HG03175 (cell line): ENCODE measurements at regions not wholly inside any gene's neighbourhood (a gene's known extent, or its start where the extent isn't known, plus 50 kb on each side); places are given as distances from the start of the nearest gene placed in this dataset.

ENCODE experiments used
- ATAC-seq: cut with Tn5 transposase; IDR thresholded peaks from one replicate; pipeline ENCODE4 v1.9.1; 2021; ENCODE audit warnings: mild to moderate bottlenecking, moderate library complexity; ENCODE audit not compliant: unreplicated experiment

DNA sequence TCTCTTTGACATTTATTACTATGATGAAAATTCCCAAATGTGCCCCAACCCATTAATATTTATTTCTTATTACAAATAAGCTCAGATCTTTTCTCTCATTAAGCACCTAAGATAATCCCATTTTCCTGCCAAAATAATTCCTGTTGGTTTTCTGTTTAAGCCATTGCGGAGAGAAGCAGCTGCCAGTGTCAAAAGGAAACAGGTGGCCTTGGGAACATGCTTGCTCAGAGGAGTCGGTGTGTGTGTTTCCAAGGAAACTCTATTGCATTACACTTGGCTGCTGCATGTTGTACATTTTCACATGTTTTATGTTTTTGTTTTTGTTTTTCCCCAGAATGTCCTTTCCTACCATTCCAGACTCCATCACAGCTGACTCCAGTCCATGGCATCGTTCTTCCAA, 56.4 kb downstream of the CD24 start:
- no peak for ATAC-seq

- ATAC-seq, result no peak
Observed at GRCh38 chr6:106916891-106917290, 57.6 kb downstream of the CD24 start.

GRCh38 chr6:106913676-106914280, 60.8 kb downstream of the CD24 start:
- ATAC-seq, result no peak

- ATAC-seq, result no peak
Observed at GRCh38 chr6:106913111-106913510, 61.4 kb downstream of the CD24 start.

- no peak for ATAC-seq
Observed at GRCh38 chr6:106912091-106912490, 62.4 kb downstream of the CD24 start.

GRCh38 chr6:106910999-106911949, 63.3 kb downstream of the CD24 start:
- ATAC-seq, result no peak

DNA sequence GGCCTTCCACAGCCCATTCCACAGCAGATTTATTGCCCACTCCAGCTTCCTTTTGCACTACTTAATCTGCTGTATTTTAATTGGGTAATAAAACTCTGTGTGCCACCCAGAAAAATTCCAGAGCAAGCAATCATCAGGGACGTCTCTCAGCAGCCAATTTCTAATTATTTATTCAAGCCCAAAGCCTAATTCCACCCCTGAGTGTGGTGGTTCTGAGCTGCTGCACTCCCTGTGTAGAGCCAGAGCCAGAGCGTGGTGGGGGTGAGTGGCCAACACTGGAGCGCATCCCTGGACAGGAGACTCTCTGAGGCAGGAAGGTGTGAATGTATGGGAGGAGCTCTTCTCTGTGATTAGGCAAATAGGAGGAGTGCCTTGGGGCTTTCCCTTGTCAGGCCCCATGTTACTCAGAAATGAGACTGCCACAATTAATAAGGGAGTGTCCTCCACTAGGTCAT, 66.1 kb downstream of the CD24 start:
- ATAC-seq, result no peak

DNA sequence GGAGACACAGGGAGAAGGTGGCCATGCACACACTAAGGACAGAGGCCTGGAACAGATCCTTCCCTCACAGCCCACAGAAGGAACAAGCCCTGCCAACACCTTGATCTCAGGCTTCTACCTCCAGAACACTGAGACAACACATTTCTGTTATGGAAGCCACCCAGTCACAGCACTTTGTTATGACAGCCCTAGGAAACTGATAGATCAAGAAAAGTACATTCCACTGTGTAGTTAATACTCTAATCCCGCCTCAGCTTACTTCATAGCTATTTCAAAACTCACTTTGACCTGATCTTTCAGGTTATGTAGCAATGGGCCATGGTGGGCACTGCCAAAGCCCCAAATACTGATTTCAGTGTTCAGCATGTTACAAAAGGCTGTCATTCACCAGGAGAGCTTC, 66.8 kb downstream of the CD24 start:
- ATAC-seq, result no peak

DNA sequence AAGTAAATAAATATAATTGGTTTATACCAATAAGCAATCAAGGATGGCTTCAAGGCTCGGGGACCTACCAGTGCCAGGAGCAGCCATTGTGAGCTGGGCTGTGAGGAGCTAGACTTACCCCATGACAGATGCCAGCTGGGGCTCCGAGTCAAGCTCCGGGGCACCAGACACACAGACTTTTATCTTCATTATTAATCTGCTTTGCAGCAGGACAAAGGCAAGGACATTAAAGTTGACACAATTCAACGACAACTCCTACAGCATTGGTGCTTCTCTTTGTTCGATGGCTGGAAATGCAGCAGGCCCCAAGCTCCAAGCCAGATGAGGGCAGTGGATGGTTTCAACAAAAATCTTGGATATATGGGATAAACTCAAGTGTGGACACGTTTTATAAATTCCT, 68.3 kb downstream of the CD24 start:
- ATAC-seq, result no peak

- no peak for ATAC-seq
Observed at GRCh38 chr6:106903299-106903698, 71.2 kb downstream of the CD24 start.

DNA sequence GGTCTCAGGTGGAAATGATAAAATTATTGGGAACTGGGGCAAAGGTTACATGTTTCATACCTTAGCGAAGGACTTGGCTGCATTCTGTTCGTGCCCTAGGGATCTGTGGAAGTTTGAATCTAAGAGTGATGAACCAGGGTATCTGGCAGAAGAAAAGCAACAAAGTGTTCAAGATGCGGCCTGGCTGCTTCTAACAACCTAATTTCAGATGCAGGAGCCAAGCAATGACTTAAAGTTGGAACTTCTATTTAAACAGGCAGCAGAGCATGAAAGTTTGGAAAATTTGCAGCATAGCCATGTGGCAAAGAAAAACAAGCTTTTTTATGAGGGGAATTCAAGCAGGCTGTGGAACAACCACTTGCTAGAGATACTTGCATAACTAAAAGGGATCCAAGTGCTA, 73.5 kb downstream of the CD24 start:
- ATAC-seq, result no peak

DNA sequence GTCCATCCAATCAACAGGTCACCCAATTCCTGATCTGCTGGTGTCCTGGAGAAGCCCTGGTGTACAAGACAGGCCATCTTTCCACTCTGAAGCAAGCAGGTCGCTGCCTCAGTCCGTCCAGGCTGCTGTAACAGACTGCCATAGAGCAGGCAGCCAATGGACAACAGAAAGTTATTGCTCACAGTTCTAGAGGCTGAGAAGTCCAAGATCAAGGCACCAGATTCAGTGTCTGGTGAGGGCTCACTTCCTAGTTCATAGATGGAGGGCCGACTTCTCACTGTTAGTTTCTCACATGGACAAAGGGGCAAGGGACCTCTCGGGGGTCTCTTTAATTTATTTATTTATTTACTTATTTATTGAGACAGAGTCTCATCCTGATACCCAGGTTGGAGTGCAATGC, 74.8 kb downstream of the CD24 start:
- no peak for ATAC-seq

DNA sequence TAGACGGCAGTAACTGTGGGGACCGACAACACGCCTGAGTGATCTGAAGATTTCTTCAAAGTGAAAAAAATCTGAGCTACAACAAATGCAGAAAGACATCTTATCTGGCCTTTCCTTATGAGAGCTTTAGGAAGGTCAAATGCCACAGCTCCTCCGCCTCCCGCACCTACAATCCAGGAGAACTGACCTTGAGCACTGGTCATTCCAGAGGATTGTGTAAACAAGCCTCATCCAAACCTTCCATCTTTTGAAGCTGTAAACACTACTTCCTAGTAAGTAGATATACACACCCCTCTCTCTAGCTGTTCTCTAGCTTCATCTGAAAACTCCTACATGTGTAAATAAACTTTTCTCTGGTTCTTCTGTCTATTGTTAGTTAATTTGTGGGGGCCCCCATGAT, 76.9 kb downstream of the CD24 start:
- no peak for ATAC-seq

DNA sequence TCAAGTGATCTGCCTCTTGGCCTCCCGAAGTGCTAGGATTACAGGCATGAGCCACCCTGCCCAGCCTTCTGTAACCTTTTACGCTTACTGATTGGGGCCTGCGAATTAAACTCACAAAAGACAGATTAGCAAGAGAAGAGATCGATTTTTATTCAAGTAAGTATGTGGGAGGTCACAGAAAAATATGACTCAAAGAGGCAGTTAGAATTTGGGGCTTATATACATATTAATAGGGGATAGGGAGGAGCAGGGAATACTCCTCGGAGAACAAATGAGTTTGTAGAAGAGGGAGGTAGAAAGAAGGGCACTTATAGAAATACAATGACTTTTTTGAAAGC, 78.9 kb downstream of the CD24 start:
- no peak for ATAC-seq

GRCh38 chr6:106894978-106895702, 79.4 kb downstream of the CD24 start:
- no peak for ATAC-seq

GRCh38 chr6:106892186-106892585, 82.3 kb downstream of the CD24 start:
- no peak for ATAC-seq

- no peak for ATAC-seq
Observed at GRCh38 chr6:106890447-106890846, 84.1 kb downstream of the CD24 start.

GRCh38 chr6:106889692-106890091, 84.8 kb downstream of the CD24 start:
- ATAC-seq, result no peak

DNA sequence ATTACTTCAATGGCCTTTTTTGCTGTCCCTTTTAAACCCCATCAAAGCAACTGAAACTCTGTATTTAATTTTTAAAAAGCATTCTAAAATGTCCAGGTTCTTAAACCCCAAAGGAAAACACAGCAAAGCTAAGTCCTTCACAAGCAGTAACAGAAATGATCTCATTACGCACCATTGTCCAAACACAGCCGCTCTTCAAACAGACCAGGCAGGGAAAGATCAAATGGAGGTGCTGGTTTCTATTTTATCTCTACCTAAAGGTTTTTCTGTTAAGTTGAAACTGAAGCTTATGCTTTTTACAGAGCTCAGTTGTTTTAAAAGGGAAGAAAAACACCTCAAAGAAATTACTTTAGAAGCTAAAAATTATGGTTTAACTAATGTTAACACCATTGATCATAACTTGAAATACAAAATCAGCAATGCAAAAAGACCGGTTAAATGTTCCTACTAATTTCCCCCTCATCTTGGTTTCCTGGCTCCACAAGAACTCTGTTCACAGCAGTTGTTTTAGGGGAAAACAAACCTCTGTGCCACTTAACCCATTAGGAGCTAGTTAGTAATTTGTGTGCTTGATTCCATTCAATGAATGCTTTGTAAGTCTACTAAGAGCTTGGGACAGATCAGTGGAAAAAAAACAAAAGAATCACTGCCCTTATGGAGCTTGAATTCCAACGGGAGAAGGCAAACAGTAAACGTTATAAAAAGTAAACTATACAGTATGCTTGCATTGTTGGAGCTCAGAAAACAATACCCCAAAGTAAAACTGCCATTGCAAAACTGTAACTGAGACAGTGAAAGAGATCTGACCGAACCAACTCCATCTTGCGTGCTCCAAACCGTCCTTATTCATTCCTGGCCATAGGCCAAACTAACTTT, 87.4 kb downstream of the CD24 start:
- no peak for ATAC-seq

- no peak for ATAC-seq
Observed at GRCh38 chr6:106886081-106886843, 88.3 kb downstream of the CD24 start.
